ENCODE measurements at regions not wholly inside any gene's neighbourhood (a gene's known extent, or its start where the extent isn't known, plus 50 kb on each side); places are given as distances from the start of the nearest gene placed in this dataset.
"Not testable (repeated sequence)": the region's sequence is repeated elsewhere in the genome, so short reads cannot be mapped to it uniquely, and the experiment has no call there.

DNA sequence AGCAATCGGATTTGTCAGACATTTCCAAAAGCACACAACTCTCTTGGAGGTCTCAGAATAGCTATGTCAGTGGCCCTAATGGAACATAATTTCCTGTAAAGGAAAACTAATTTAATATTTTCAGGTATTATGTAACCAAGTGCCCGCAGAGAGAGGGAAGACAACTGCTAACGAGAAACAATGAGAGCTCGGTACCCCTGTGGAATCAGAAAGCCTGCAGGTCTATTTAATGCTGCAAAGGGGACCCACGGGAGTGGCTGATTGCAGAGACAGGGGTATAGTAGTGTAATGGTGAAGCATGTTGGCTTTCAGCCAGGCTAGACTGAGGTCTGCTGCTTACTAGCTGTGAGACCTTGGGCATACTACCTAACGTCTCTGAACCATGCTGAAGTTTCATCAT lies 508.1 kb upstream of the BRINP1 start:
- Histone ChIP-seq H3K36me3 (ENCODE audit: control insufficient read depth, insufficient read depth, low read length) (no peaks in the 10 kb centered on the region), H3K27ac (ENCODE audit: insufficient read depth, low read depth, low read length, poor library complexity, severe bottlenecking) (no peak overlapping the region), H3K4me3 (ENCODE audit: insufficient read depth, low read depth, low read length) (no peak overlapping the region), H3K27me3 (ENCODE audit: control insufficient read depth, insufficient read depth, low read length, poor library complexity, severe bottlenecking) (no peaks in the 10 kb centered on the region), H3K9me3 (ENCODE audit: control insufficient read depth, low read length) (no peaks in the 10 kb centered on the region), H3K4me1 (ENCODE audit: control insufficient read depth, insufficient read depth, low read length) (no peaks in the 10 kb centered on the region)
- 92% methylated on average over 6 of the region's 6 CpGs for WGBS, 2 experiments

DNA sequence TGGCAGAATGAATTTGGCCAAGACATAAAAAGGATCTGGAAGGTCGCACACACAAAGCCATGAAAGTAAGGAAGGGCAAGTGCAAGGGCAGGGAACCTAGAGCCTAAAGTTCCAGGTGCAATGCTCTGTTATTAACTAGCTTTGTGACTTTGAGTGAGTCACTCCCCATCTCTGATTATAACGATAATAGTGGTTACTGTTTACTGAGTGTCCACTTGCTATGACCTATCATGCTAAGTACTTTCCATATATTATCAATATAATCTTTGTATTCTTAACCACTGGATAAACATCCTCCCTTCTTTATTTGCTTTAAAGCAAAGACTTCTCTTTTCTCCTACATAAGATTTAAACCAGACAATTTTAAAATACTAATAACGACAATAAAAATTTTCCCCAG lies 504.6 kb upstream of the BRINP1 start:
- 89 to 97% methylated on average over 2 to 3 of the region's 3 CpGs for WGBS, 2 experiments
- H3K4me3 ChIP-seq (ENCODE audit: insufficient read depth, low read depth, low read length), result no peak overlapping the region

DNA sequence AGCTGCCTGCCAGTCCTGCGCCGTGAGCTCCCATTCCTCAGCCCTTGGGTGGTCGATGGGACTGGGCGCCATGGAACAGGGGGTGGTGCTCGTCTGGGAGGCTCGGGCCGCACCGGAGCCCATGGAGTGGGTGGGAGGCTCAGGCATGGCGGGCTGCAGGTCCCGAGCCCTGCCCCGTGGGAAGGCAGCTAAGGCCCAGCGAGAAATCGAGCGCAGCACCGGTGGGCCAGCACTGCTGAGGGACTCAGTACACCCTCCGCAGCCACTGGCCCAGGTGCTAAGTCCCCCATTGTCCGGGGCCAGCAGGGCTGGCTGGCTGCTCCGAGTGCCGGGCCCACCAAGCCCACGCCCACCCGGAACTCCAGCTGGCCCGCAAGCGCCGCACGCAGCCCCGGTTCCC lies 501.0 kb upstream of the BRINP1 start:
- WGBS, 2 experiments, result 95 to 99% methylated on average over 19 to 26 of the region's 26 CpGs
- H3K4me1 ChIP-seq (ENCODE audit: control insufficient read depth, insufficient read depth, low read length); H3K27me3 ChIP-seq (ENCODE audit: control insufficient read depth, insufficient read depth, low read length, poor library complexity, severe bottlenecking); H3K36me3 ChIP-seq (ENCODE audit: control insufficient read depth, insufficient read depth, low read length); H3K27ac ChIP-seq (ENCODE audit: insufficient read depth, low read depth, low read length, poor library complexity, severe bottlenecking); H3K4me3 ChIP-seq (ENCODE audit: insufficient read depth, low read depth, low read length); H3K9me3 ChIP-seq (ENCODE audit: control insufficient read depth, low read length): not testable (repeated sequence)

More for the DNA sequence above, 504.6 kb upstream of the BRINP1 start:
- Histone ChIP-seq H3K27ac (ENCODE audit: insufficient read depth, low read depth, low read length, poor library complexity, severe bottlenecking) (no peak overlapping the region), H3K9me3 (ENCODE audit: control insufficient read depth, low read length) (no peaks in the 10 kb centered on the region), H3K36me3 (ENCODE audit: control insufficient read depth, insufficient read depth, low read length) (no peaks in the 10 kb centered on the region), H3K27me3 (ENCODE audit: control insufficient read depth, insufficient read depth, low read length, poor library complexity, severe bottlenecking) (no peaks in the 10 kb centered on the region), H3K4me1 (ENCODE audit: control insufficient read depth, insufficient read depth, low read length) (no peaks in the 10 kb centered on the region)

DNA sequence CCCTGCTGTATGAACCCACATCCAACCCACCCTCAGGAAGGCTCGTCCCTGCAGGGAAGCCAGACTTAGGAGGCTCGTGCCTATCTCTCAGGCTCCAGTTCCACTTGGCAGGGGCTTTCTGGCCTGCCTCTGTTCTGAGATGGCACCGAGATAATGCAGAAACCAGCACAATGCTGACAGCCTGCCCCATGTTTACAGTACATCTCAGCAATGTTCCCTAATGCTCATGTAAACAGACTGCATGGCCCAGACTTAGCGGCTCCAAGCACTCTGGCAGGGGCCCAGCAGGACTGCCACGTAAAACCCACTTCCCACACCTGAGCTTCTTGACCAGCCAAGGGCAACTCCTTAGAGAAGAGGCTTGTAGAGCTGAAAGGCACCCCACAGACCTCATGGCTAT lies 499.5 kb upstream of the BRINP1 start:
- no peaks in the 10 kb centered on the region for H3K9me3 ChIP-seq (ENCODE audit: control insufficient read depth, low read length)
- no peaks in the 10 kb centered on the region for H3K4me1 ChIP-seq (ENCODE audit: control insufficient read depth, insufficient read depth, low read length)
- H3K27me3 ChIP-seq (ENCODE audit: control insufficient read depth, insufficient read depth, low read length, poor library complexity, severe bottlenecking), result no peaks in the 10 kb centered on the region
- WGBS, 2 experiments, result 89 to 95% methylated on average over 5 of the region's 5 CpGs
- H3K27ac ChIP-seq (ENCODE audit: insufficient read depth, low read depth, low read length, poor library complexity, severe bottlenecking), result no peak overlapping the region
- no peaks in the 10 kb centered on the region for H3K36me3 ChIP-seq (ENCODE audit: control insufficient read depth, insufficient read depth, low read length)
- no peak overlapping the region for H3K4me3 ChIP-seq (ENCODE audit: insufficient read depth, low read depth, low read length)

DNA sequence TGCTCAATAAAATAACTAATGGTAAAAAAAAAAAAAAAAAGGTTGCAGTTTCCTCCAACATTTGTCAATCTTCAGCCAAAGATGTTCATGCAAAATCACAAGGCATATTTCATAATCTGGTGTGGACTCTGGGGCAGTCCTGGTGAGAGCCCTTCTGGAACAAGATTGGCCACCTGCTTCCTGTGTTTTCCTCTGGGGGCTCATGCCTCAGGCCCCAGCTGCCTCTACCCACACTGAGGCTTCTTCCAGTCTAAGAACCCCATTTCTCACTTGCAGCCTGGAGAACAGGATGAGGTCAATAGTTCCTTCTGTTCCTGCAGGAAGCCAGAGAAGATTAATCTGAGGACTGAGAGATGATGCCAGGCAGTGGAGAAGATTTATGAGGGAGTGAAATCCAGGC lies 492.6 kb upstream of the BRINP1 start:
- no peaks in the 10 kb centered on the region for H3K36me3 ChIP-seq (ENCODE audit: control insufficient read depth, insufficient read depth, low read length)
- no peaks in the 10 kb centered on the region for H3K27me3 ChIP-seq (ENCODE audit: control insufficient read depth, insufficient read depth, low read length, poor library complexity, severe bottlenecking)
- H3K4me3 ChIP-seq (ENCODE audit: insufficient read depth, low read depth, low read length), result no peak overlapping the region
- H3K27ac ChIP-seq (ENCODE audit: insufficient read depth, low read depth, low read length, poor library complexity, severe bottlenecking), result no peak overlapping the region
- peaks cover 3% of the 10 kb centered on the region for H3K4me1 ChIP-seq (ENCODE audit: control insufficient read depth, insufficient read depth, low read length)
- H3K9me3 ChIP-seq (ENCODE audit: control insufficient read depth, low read length), result no peaks in the 10 kb centered on the region

DNA sequence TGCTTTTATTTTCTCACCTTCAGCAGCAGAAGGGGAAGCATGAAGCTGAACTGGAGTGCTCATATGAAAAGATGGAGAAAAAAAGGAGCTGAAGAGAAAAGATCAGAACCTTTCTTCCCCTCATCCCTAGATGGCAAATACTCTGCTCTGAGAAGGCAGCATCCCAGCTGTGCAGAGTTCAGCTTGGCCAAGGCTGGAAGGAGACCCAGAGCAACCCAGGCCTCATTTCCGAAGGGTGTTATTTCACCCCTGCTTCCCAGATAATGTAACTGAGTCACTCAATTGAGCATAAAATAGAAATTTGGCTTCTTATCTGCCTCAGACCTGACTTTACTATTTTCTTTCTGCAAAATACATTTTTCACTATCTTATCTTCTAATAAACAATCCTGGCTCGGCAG lies 489.9 kb upstream of the BRINP1 start:
- Histone ChIP-seq H3K9me3 (ENCODE audit: control insufficient read depth, low read length) (no peaks in the 10 kb centered on the region), H3K4me3 (ENCODE audit: insufficient read depth, low read depth, low read length) (no peak overlapping the region), H3K27ac (ENCODE audit: insufficient read depth, low read depth, low read length, poor library complexity, severe bottlenecking) (no peak overlapping the region), H3K4me1 (ENCODE audit: control insufficient read depth, insufficient read depth, low read length) (peaks cover 3% of the 10 kb centered on the region), H3K36me3 (ENCODE audit: control insufficient read depth, insufficient read depth, low read length) (no peaks in the 10 kb centered on the region), H3K27me3 (ENCODE audit: control insufficient read depth, insufficient read depth, low read length, poor library complexity, severe bottlenecking) (no peaks in the 10 kb centered on the region)
- WGBS, 2 experiments, result 91 to 93% methylated on average over 2 of the region's 2 CpGs

DNA sequence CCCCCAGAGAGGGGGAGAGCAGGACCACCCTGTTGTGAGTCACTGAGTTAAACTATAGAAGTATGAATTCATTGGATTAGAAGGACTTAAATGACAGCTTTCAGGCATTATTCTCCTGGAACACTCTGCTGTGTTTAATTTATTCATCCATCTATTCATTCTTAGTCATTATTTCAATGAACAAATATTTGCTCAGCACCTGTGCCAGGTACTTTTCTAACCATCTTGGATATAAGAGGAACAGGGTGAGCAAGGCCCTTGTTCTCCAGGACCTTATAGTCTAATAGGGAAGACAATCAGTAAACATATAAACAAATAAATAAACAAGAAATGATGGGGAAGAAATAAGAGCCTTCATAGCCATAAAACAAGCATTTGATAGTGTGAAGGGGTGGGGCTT lies 483.9 kb upstream of the BRINP1 start:
- H3K4me3 ChIP-seq (ENCODE audit: insufficient read depth, low read depth, low read length), result no peak overlapping the region
- H3K27me3 ChIP-seq (ENCODE audit: control insufficient read depth, insufficient read depth, low read length, poor library complexity, severe bottlenecking), result no peaks in the 10 kb centered on the region
- no peaks in the 10 kb centered on the region for H3K9me3 ChIP-seq (ENCODE audit: control insufficient read depth, low read length)
- H3K27ac ChIP-seq (ENCODE audit: insufficient read depth, low read depth, low read length, poor library complexity, severe bottlenecking), result no peak overlapping the region
- H3K4me1 ChIP-seq (ENCODE audit: control insufficient read depth, insufficient read depth, low read length), result no peaks in the 10 kb centered on the region
- no peaks in the 10 kb centered on the region for H3K36me3 ChIP-seq (ENCODE audit: control insufficient read depth, insufficient read depth, low read length)

DNA sequence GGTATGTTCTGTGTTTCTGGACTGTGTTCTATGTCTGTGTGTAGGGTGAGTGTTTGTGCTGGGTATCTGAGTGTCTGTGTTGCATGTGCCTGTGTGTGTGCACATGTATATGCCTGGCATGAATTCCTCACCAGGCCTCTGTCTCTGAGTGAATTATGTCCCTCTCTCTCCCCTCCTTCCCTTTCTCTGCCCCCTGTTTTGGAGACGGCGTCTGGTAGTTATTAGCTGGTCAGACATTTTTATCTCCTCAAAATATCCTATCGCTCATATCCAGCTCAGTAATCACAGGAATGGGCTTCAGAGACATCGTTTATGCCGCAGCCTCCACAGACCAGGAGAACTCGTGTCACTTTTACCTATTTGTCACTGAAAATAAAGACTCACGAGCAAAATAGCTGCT lies 483.2 kb upstream of the BRINP1 start:
- 91% methylated on average over 7 of the region's 7 CpGs for WGBS, 2 experiments
- Histone ChIP-seq H3K36me3 (ENCODE audit: control insufficient read depth, insufficient read depth, low read length) (no peaks in the 10 kb centered on the region), H3K9me3 (ENCODE audit: control insufficient read depth, low read length) (no peaks in the 10 kb centered on the region), H3K4me1 (ENCODE audit: control insufficient read depth, insufficient read depth, low read length) (no peaks in the 10 kb centered on the region), H3K27me3 (ENCODE audit: control insufficient read depth, insufficient read depth, low read length, poor library complexity, severe bottlenecking) (no peaks in the 10 kb centered on the region), H3K4me3 (ENCODE audit: insufficient read depth, low read depth, low read length) (no peak overlapping the region), H3K27ac (ENCODE audit: insufficient read depth, low read depth, low read length, poor library complexity, severe bottlenecking) (no peak overlapping the region)

DNA sequence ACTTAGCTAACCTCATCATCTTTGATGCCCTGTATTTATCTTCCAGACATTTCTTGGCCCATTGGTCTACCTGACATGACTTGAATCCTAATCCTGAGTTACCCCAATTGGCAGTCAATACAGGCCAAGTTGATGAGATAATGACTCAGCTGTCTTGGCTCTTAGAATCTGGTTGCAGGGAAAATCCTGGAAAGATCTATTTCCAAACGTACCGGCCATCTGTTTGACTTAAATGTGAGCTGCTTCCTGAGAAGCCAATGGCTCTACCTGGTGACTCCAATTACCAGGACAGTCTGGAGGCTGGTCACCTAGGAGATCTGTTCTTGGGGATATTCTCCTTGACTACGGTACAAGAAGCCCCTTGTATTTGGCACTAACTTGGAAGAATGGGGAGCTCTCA lies 475.2 kb upstream of the BRINP1 start:
- 92 to 93% methylated on average over 3 of the region's 3 CpGs for WGBS, 2 experiments
- Histone ChIP-seq H3K36me3 (ENCODE audit: control insufficient read depth, insufficient read depth, low read length) (no peaks in the 10 kb centered on the region), H3K4me3 (ENCODE audit: insufficient read depth, low read depth, low read length) (no peak overlapping the region), H3K27ac (ENCODE audit: insufficient read depth, low read depth, low read length, poor library complexity, severe bottlenecking) (no peak overlapping the region), H3K27me3 (ENCODE audit: control insufficient read depth, insufficient read depth, low read length, poor library complexity, severe bottlenecking) (no peaks in the 10 kb centered on the region), H3K9me3 (ENCODE audit: control insufficient read depth, low read length) (no peaks in the 10 kb centered on the region), H3K4me1 (ENCODE audit: control insufficient read depth, insufficient read depth, low read length) (peaks cover 6% of the 10 kb centered on the region)

DNA sequence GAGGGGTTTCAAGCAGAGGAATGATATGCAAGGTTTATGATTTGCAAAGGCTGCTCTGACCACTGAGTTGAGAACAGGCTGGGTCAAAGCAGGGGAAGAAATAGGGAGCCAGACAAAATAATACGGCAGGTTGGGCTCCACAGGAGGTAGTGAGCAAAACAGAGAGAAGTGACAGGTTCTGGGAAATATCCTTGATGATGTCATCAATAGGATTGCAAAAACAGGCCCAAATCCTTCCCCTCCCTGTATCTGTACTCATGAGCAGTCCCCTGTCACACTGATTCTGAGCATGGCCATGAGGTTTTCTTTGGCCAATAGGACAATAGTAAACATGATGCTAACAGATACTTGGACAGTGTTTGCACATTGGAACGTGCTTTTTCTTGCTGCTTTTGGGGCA lies 471.8 kb upstream of the BRINP1 start:
- Histone ChIP-seq H3K27ac (ENCODE audit: insufficient read depth, low read depth, low read length, poor library complexity, severe bottlenecking) (no peak overlapping the region), H3K36me3 (ENCODE audit: control insufficient read depth, insufficient read depth, low read length) (no peaks in the 10 kb centered on the region), H3K9me3 (ENCODE audit: control insufficient read depth, low read length) (no peaks in the 10 kb centered on the region), H3K27me3 (ENCODE audit: control insufficient read depth, insufficient read depth, low read length, poor library complexity, severe bottlenecking) (no peaks in the 10 kb centered on the region), H3K4me1 (ENCODE audit: control insufficient read depth, insufficient read depth, low read length) (peaks cover 12% of the 10 kb centered on the region), H3K4me3 (ENCODE audit: insufficient read depth, low read depth, low read length) (no peak overlapping the region)
- WGBS, 2 experiments, result 85 to 88% methylated on average over 2 of the region's 2 CpGs

DNA sequence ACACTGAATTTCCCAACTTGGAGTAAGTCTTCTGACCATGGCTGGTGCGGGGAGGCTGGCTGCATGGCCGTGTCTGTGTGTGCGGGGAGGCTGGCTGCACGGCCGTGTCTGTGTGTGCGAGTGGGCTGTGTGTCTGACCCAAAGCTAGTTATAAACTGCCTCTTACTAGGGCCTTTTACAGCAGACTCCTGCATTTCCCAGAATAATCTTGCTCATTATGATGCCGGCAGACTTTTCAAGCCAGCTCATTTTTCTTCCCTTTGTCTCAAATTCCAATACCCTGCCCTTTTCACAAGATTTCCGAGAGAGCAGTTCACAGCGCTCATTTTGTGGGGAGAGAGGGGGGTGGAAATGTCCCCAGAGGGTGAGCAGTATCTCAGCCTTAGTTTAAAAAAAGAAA lies 470.7 kb upstream of the BRINP1 start:
- peaks cover 12% of the 10 kb centered on the region for H3K4me1 ChIP-seq (ENCODE audit: control insufficient read depth, insufficient read depth, low read length)
- no peaks in the 10 kb centered on the region for H3K9me3 ChIP-seq (ENCODE audit: control insufficient read depth, low read length)
- no peaks in the 10 kb centered on the region for H3K27me3 ChIP-seq (ENCODE audit: control insufficient read depth, insufficient read depth, low read length, poor library complexity, severe bottlenecking)
- WGBS, 2 experiments, result 83 to 87% methylated on average over 8 to 9 of the region's 9 CpGs
- no peaks in the 10 kb centered on the region for H3K36me3 ChIP-seq (ENCODE audit: control insufficient read depth, insufficient read depth, low read length)
- no peak overlapping the region for H3K27ac ChIP-seq (ENCODE audit: insufficient read depth, low read depth, low read length, poor library complexity, severe bottlenecking)
- H3K4me3 ChIP-seq (ENCODE audit: insufficient read depth, low read depth, low read length), result no peak overlapping the region

Data from ectodermal cell (in vitro differentiated cells).